ENCODE measurements at regions not wholly inside any gene's neighbourhood (a gene's known extent, or its start where the extent isn't known, plus 50 kb on each side); places are given as distances from the start of the nearest gene placed in this dataset.
"Not testable (repeated sequence)": the region's sequence is repeated elsewhere in the genome, so short reads cannot be mapped to it uniquely, and the experiment has no call there.

- no peak for DNase-seq
These were observed 1221.5 kb upstream of the SORCS1 start for GRCh38 chr10:108385963-108386362.

GRCh38 chr10:108384378-108384777 is 1219.9 kb upstream of the SORCS1 start:
- DNase-seq: no peak

GRCh38 chr10:108378779-108379178 is 1214.3 kb upstream of the SORCS1 start:
- no peak for DNase-seq

- DNase-seq: no peak
These were observed 1211.2 kb upstream of the SORCS1 start for GRCh38 chr10:108375691-108376090.

GRCh38 chr10:108374991-108375390 is 1210.5 kb upstream of the SORCS1 start:
- DNase-seq: no peak

- no peak for DNase-seq
These were observed 1201.0 kb upstream of the SORCS1 start for GRCh38 chr10:108365541-108365940.

- DNase-seq: no peak
These were observed 1199.1 kb upstream of the SORCS1 start for GRCh38 chr10:108363576-108363975.

- DNase-seq: no peak
These were observed 1198.5 kb upstream of the SORCS1 start for GRCh38 chr10:108362961-108363360.

GRCh38 chr10:108362296-108362695 is 1197.8 kb upstream of the SORCS1 start:
- no peak for DNase-seq

- DNase-seq: no peak
These were observed 1195.7 kb upstream of the SORCS1 start for GRCh38 chr10:108360187-108360586.

GRCh38 chr10:108358912-108359311 is 1194.4 kb upstream of the SORCS1 start:
- no peak for DNase-seq

GRCh38 chr10:108352771-108353170 is 1188.3 kb upstream of the SORCS1 start:
- DNase-seq: no peak

- DNase-seq: no peak
These were observed 1183.7 kb upstream of the SORCS1 start for GRCh38 chr10:108348215-108348614.

- no peak for DNase-seq
These were observed 1181.6 kb upstream of the SORCS1 start for GRCh38 chr10:108346066-108346465.

- no peak for DNase-seq
These were observed 1173.6 kb upstream of the SORCS1 start for GRCh38 chr10:108338146-108338545.

- DNase-seq: no peak
These were observed 1172.3 kb upstream of the SORCS1 start for GRCh38 chr10:108336836-108337235.

GRCh38 chr10:108327706-108328105 is 1163.2 kb upstream of the SORCS1 start:
- DNase-seq: no peak

- no peak for DNase-seq
These were observed 1158.8 kb upstream of the SORCS1 start for GRCh38 chr10:108323274-108323798.

GRCh38 chr10:108319434-108320222 is 1155.1 kb upstream of the SORCS1 start:
- no peak for DNase-seq

GRCh38 chr10:108315636-108316035 is 1151.1 kb upstream of the SORCS1 start:
- not testable (repeated sequence) for DNase-seq

GRCh38 chr10:108307925-108308312 is 1143.4 kb upstream of the SORCS1 start:
- DNase-seq: no peak

- no peak for DNase-seq
These were observed 1142.9 kb upstream of the SORCS1 start for GRCh38 chr10:108307250-108307924.

GRCh38 chr10:108303149-108303548 is 1138.6 kb upstream of the SORCS1 start:
- DNase-seq: no peak

- DNase-seq: no peak
These were observed 1136.5 kb upstream of the SORCS1 start for GRCh38 chr10:108301002-108301401.

All from eye (tissue), 1 donor.